Testis (tissue), 2 donors: ENCODE measurements at regions not wholly inside any gene's neighbourhood (a gene's known extent, or its start where the extent isn't known, plus 50 kb on each side); places are given as distances from the start of the nearest gene placed in this dataset.

ENCODE experiments used
- POLR2A ChIP-seq: fragments of 450-650 bp; IDR thresholded peaks from one replicate; pipeline ENCODE4 v1.6.1; 2017; ENCODE audit warnings: antibody characterized with exemption, mild to moderate bottlenecking, moderate library complexity
- TF ChIP-seq, protein P1 (sequence below), 3 experiments: fragments of 450-650 bp in 2 of 3; fragments of 200-600 bp in 1 of 3; sonication (generic) in 1 of 3; IDR thresholded peaks; one replicate each; pipeline ENCODE4 v1.5.1; 2016 to 2019; ENCODE audit warnings: antibody characterized with exemption in 3 of 3, mild to moderate bottlenecking in 2 of 3, moderate library complexity in 1 of 3

DNA sequence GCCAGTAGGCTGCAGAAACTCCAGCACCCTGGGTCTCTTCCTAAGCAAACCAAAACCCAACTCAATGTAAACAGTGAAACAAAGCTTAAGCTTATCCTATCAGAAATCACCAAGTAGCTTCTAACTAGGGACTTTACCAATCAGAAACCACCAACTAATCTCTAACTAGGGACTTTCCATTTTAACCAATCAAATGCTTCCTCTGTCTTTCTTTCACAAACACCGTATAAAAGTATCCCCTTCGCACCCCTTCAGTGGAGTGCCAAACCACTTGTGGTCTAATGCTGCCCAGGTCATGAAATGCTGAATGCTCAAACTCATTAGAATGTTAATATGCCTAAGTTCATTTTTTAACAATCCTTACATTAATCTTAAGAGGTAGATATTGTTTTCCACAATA is 250.5 kb upstream of the DUSP10 start:
- TF ChIP-seq, protein P1, sequence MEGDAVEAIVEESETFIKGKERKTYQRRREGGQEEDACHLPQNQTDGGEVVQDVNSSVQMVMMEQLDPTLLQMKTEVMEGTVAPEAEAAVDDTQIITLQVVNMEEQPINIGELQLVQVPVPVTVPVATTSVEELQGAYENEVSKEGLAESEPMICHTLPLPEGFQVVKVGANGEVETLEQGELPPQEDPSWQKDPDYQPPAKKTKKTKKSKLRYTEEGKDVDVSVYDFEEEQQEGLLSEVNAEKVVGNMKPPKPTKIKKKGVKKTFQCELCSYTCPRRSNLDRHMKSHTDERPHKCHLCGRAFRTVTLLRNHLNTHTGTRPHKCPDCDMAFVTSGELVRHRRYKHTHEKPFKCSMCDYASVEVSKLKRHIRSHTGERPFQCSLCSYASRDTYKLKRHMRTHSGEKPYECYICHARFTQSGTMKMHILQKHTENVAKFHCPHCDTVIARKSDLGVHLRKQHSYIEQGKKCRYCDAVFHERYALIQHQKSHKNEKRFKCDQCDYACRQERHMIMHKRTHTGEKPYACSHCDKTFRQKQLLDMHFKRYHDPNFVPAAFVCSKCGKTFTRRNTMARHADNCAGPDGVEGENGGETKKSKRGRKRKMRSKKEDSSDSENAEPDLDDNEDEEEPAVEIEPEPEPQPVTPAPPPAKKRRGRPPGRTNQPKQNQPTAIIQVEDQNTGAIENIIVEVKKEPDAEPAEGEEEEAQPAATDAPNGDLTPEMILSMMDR (IDR thresholded peaks at IDR 0.05): no peak
- no peak for TF ChIP-seq POLR2A
